ENCODE measurements at regions not wholly inside any gene's neighbourhood (a gene's known extent, or its start where the extent isn't known, plus 50 kb on each side); places are given as distances from the start of the nearest gene placed in this dataset.

DNA sequence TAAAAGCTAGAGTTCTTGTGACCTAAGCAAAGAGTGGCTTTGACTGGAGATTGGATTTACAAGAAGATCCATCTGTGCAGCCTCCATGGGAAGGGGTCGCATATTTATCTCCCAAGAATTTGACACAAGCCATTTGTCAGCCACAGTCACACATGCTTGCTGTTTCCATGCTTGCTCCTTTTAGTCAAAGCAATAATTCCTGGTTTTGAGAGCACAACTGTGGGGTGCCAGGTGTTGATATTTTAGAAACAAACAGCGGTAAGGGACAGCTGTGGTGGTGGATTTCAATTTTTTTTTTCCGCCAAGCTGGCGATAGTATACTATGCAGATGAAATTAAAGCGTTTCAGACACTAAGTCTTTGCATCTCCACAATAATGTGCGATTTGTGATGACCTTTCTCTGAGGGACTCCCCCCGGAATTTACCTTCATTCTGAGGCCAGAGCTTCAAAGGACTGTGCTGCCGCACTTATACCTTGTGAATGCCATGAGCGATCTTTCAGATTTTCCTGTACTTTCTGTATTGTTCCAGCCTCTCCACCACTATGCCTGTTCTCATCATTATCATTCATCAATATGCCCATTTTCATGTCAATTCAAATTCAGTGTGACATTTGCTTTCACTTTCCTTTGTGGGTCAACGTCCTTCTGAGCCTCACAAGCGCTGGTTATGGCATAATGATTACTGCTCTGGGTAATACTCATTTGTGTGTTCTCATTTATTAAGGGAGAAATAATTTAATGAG lies 108.2 kb upstream of the KBTBD8 start:
- intact Hi-C loops (cut with micrococcal nuclease) = no loop called here
- Histone ChIP-seq H3K4me1 (ENCODE audit: insufficient read depth, low read length) (no peaks in the 10 kb centered on the region), H3K9ac (ENCODE audit: low read length) (no peak overlapping the region), H4K20me1 (ENCODE audit: low read length) (no peaks in the 10 kb centered on the region), H2AFZ (ENCODE audit: low read length) (no peak overlapping the region), H3K9me3 (ENCODE audit: low read length) (no peaks in the 10 kb centered on the region), H3K27ac (ENCODE audit: low read length) (no peak overlapping the region), H3K36me3 (ENCODE audit: low read depth, low read length) (no peaks in the 10 kb centered on the region), H3K4me3 (ENCODE audit: low read length) (no peak overlapping the region), H3K79me2 (ENCODE audit: low read length) (no peaks in the 10 kb centered on the region), H3K27me3 (ENCODE audit: low read length) (no peaks in the 10 kb centered on the region), H3F3A (ENCODE audit: low read length, unreplicated experiment) (no peaks in the 10 kb centered on the region), H3K9me2 (replicated peaks; ENCODE audit: low read length) (no peaks in the 10 kb centered on the region), H3K4me2 (ENCODE audit: low read length) (no peak overlapping the region)
- no peak for ATAC-seq
- CTCF ChIA-PET = no interaction called here
- no peak for DNase-seq
- TF ChIP-seq EZH2phosphoT487 (IDR thresholded peaks at IDR 0.05; ENCODE audit: borderline replicate concordance, low read length) = no peak
- no peak for TF ChIP-seq EZH2 (IDR thresholded peaks at IDR 0.05; ENCODE audit: low read length, unreplicated experiment)
- TF ChIP-seq, protein P1, sequence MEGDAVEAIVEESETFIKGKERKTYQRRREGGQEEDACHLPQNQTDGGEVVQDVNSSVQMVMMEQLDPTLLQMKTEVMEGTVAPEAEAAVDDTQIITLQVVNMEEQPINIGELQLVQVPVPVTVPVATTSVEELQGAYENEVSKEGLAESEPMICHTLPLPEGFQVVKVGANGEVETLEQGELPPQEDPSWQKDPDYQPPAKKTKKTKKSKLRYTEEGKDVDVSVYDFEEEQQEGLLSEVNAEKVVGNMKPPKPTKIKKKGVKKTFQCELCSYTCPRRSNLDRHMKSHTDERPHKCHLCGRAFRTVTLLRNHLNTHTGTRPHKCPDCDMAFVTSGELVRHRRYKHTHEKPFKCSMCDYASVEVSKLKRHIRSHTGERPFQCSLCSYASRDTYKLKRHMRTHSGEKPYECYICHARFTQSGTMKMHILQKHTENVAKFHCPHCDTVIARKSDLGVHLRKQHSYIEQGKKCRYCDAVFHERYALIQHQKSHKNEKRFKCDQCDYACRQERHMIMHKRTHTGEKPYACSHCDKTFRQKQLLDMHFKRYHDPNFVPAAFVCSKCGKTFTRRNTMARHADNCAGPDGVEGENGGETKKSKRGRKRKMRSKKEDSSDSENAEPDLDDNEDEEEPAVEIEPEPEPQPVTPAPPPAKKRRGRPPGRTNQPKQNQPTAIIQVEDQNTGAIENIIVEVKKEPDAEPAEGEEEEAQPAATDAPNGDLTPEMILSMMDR (conservative IDR thresholded peaks at IDR 0.05; ENCODE audit: low read depth, low read length) = no peak
- no TSS peak for BruUV-seq (replicated peaks)
- POLR2A ChIA-PET (ENCODE audit: unreplicated experiment) = no interaction called here

DNA sequence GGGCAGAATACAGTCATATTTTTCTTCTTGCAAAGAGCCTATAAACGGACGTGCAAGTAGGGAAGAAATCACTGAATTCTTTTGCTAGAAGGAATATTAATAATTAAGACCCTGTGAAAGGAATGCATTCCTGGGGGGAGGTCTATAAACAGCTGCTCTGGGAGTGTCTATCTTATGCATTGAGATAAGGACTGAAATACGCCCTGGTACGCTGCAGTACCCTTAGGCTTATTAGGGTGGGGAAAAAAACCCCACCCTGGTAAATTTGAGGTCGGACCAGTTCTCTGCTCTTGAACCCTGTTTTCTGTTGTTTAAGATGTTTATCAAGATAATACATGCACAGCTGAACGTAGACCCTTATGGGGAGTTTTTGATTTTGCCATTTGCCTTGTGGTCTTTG lies 100.0 kb upstream of the KBTBD8 start:
- Histone ChIP-seq H3K4me2 (ENCODE audit: low read length) (no peak overlapping the region), H3K9ac (ENCODE audit: low read length) (no peak overlapping the region), H3K4me1 (ENCODE audit: insufficient read depth, low read length) (no peaks in the 10 kb centered on the region), H3K4me3 (ENCODE audit: low read length) (no peak overlapping the region), H3K79me2 (ENCODE audit: low read length) (no peaks in the 10 kb centered on the region), H3K36me3 (ENCODE audit: low read depth, low read length) (no peaks in the 10 kb centered on the region), H3F3A (ENCODE audit: low read length, unreplicated experiment) (no peaks in the 10 kb centered on the region), H3K27me3 (ENCODE audit: low read length) (no peaks in the 10 kb centered on the region), H3K27ac (ENCODE audit: low read length) (no peak overlapping the region), H2AFZ (ENCODE audit: low read length) (no peak overlapping the region), H4K20me1 (ENCODE audit: low read length) (no peaks in the 10 kb centered on the region), H3K9me3 (ENCODE audit: low read length) (no peaks in the 10 kb centered on the region), H3K9me2 (replicated peaks; ENCODE audit: low read length) (no peaks in the 10 kb centered on the region)
- intact Hi-C loops (cut with micrococcal nuclease) = no loop called here
- DNase-seq = no peak
- no TSS peak for BruUV-seq (replicated peaks)
- TF ChIP-seq, protein P1 (conservative IDR thresholded peaks at IDR 0.05; ENCODE audit: low read depth, low read length) = no peak
- TF ChIP-seq EZH2 (IDR thresholded peaks at IDR 0.05; ENCODE audit: low read length, unreplicated experiment) (no peak), EZH2phosphoT487 (IDR thresholded peaks at IDR 0.05; ENCODE audit: borderline replicate concordance, low read length) (no peak)
- ChIA-PET CTCF (no interaction called here), POLR2A (ENCODE audit: unreplicated experiment) (no interaction called here)
- no peak for ATAC-seq

DNA sequence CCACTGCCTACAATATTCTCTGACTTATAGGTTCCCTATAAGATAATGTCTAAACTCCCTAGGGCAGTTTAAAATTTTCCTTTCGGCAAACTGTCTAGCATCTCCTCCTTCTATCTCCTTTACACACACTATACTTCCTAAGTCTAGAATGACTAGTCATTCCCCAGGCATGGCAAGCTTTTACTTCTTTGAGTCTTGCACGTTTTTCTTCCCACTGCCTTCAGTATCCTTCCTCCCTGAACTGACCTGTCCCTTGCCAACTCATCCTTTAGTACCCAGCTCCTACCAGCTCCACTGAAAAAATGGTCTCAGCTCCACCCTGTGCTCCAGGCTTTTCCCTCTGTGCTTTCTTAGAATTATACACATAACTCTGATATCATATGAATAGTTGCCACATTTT lies 93.8 kb upstream of the KBTBD8 start:
- Histone ChIP-seq H3K4me1 (ENCODE audit: insufficient read depth, low read length) (no peaks in the 10 kb centered on the region), H3K4me2 (ENCODE audit: low read length) (no peak overlapping the region), H3K79me2 (ENCODE audit: low read length) (no peaks in the 10 kb centered on the region), H3K9me2 (replicated peaks; ENCODE audit: low read length) (no peaks in the 10 kb centered on the region), H3F3A (ENCODE audit: low read length, unreplicated experiment) (no peaks in the 10 kb centered on the region), H3K9ac (ENCODE audit: low read length) (no peak overlapping the region), H3K9me3 (ENCODE audit: low read length) (no peaks in the 10 kb centered on the region), H4K20me1 (ENCODE audit: low read length) (no peaks in the 10 kb centered on the region), H2AFZ (ENCODE audit: low read length) (no peak overlapping the region), H3K27ac (ENCODE audit: low read length) (no peak overlapping the region), H3K27me3 (ENCODE audit: low read length) (no peaks in the 10 kb centered on the region), H3K36me3 (ENCODE audit: low read depth, low read length) (no peaks in the 10 kb centered on the region), H3K4me3 (ENCODE audit: low read length) (no peak overlapping the region)
- TF ChIP-seq EZH2 (IDR thresholded peaks at IDR 0.05; ENCODE audit: low read length, unreplicated experiment) (no peak), EZH2phosphoT487 (IDR thresholded peaks at IDR 0.05; ENCODE audit: borderline replicate concordance, low read length) (no peak)
- TF ChIP-seq, protein P1 (conservative IDR thresholded peaks at IDR 0.05; ENCODE audit: low read depth, low read length) = no peak
- DNase-seq = no peak
- no TSS peak for BruUV-seq (replicated peaks)
- ATAC-seq = no peak
- POLR2A ChIA-PET (ENCODE audit: unreplicated experiment) = no interaction called here
- CTCF ChIA-PET = no interaction called here
- intact Hi-C loops (cut with micrococcal nuclease) = no loop called here
